HEK293T (cell line): ENCODE measurements at regions not wholly inside any gene's neighbourhood (a gene's known extent, or its start where the extent isn't known, plus 50 kb on each side); places are given as distances from the start of the nearest gene placed in this dataset.

ENCODE experiments used
- BHLHE40 ChIP-seq: fragments of 450-650 bp; IDR thresholded peaks from 2 replicates; pipeline ENCODE4 v1.6.1; 2016; ENCODE audit warnings: mild to moderate bottlenecking, moderate library complexity, borderline replicate concordance
- ELF4 ChIP-seq: fragments of 450-650 bp; IDR thresholded peaks from 2 replicates; pipeline ENCODE4 v1.6.1; 2017; ENCODE audit warnings: antibody characterized with exemption
- FOXA1 ChIP-seq: fragments of 450-650 bp; IDR thresholded peaks from 2 replicates; pipeline ENCODE4 v1.6.1; 2016; ENCODE audit warnings: mild to moderate bottlenecking
- FOXM1 ChIP-seq: fragments of 450-650 bp; IDR thresholded peaks from 2 replicates; pipeline ENCODE4 v1.6.1; 2017; ENCODE audit warnings: mild to moderate bottlenecking, borderline replicate concordance
- LEF1 ChIP-seq: fragments of 450-650 bp; IDR thresholded peaks from 2 replicates; pipeline ENCODE4 v1.6.1; 2017; ENCODE audit warnings: mild to moderate bottlenecking, borderline replicate concordance
- NFRKB ChIP-seq: fragments of 450-650 bp; IDR thresholded peaks from 2 replicates; pipeline ENCODE4 v1.6.1; 2016; ENCODE audit warnings: mild to moderate bottlenecking, moderate library complexity
- SP1 ChIP-seq: fragments of 450-650 bp; IDR thresholded peaks from 2 replicates; pipeline ENCODE4 v1.6.1; 2017

- TF ChIP-seq BHLHE40, result no peak
- no peak for TF ChIP-seq FOXM1
- TF ChIP-seq FOXA1, result no peak
- no peak for TF ChIP-seq NFRKB
- TF ChIP-seq SP1, result no peak
- TF ChIP-seq ELF4, result no peak
- TF ChIP-seq LEF1, result no peak
Measured at GRCh38 chr9:3740690-3741419, 215.1 kb upstream of the RFX3 start.
